ENCODE measurements at regions not wholly inside any gene's neighbourhood (a gene's known extent, or its start where the extent isn't known, plus 50 kb on each side); places are given as distances from the start of the nearest gene placed in this dataset.

GRCh38 chr4:103410386-103410785 is 212.2 kb upstream of the CENPE start:
- no peaks in the 10 kb centered on the region for H3K79me2 ChIP-seq (replicated peaks; ENCODE audit: insufficient read depth)
- peaks cover 2% of the 10 kb centered on the region for H3K27me3 Mint-ChIP-seq (ENCODE audit: insufficient read depth, low read depth, poor library complexity)
- no peaks in the 10 kb centered on the region for H4K20me1 ChIP-seq (replicated peaks; ENCODE audit: insufficient read depth)

More at GRCh38 chr4:103410386-103410785, 212.2 kb upstream of the CENPE start:
- Mint-ChIP-seq H3K27ac (no peak overlapping the region), H3K9me3 (peaks cover 9% of the 10 kb centered on the region), H3K36me3 (ENCODE audit: low read depth) (peaks cover 13% of the 10 kb centered on the region), H3K4me3 (no peak overlapping the region), H3K4me1 (peaks cover 7% of the 10 kb centered on the region)
- Histone ChIP-seq H3K36me3 (ENCODE audit: insufficient read depth) (no peaks in the 10 kb centered on the region), H3K27ac (ENCODE audit: low read depth) (no peak overlapping the region), H3K4me2 (no peak overlapping the region), H3K4me1 (ENCODE audit: insufficient read depth) (peaks cover 11% of the 10 kb centered on the region), H3K4me3 (no peak overlapping the region), H3F3A (replicated peaks; ENCODE audit: low read depth) (no peaks in the 10 kb centered on the region), H3K9me2 (ENCODE audit: insufficient read depth) (no peaks in the 10 kb centered on the region), H2AFZ (no peak overlapping the region), H3K27me3 (ENCODE audit: insufficient read depth) (no peaks in the 10 kb centered on the region)
- TF ChIP-seq, protein P1, sequence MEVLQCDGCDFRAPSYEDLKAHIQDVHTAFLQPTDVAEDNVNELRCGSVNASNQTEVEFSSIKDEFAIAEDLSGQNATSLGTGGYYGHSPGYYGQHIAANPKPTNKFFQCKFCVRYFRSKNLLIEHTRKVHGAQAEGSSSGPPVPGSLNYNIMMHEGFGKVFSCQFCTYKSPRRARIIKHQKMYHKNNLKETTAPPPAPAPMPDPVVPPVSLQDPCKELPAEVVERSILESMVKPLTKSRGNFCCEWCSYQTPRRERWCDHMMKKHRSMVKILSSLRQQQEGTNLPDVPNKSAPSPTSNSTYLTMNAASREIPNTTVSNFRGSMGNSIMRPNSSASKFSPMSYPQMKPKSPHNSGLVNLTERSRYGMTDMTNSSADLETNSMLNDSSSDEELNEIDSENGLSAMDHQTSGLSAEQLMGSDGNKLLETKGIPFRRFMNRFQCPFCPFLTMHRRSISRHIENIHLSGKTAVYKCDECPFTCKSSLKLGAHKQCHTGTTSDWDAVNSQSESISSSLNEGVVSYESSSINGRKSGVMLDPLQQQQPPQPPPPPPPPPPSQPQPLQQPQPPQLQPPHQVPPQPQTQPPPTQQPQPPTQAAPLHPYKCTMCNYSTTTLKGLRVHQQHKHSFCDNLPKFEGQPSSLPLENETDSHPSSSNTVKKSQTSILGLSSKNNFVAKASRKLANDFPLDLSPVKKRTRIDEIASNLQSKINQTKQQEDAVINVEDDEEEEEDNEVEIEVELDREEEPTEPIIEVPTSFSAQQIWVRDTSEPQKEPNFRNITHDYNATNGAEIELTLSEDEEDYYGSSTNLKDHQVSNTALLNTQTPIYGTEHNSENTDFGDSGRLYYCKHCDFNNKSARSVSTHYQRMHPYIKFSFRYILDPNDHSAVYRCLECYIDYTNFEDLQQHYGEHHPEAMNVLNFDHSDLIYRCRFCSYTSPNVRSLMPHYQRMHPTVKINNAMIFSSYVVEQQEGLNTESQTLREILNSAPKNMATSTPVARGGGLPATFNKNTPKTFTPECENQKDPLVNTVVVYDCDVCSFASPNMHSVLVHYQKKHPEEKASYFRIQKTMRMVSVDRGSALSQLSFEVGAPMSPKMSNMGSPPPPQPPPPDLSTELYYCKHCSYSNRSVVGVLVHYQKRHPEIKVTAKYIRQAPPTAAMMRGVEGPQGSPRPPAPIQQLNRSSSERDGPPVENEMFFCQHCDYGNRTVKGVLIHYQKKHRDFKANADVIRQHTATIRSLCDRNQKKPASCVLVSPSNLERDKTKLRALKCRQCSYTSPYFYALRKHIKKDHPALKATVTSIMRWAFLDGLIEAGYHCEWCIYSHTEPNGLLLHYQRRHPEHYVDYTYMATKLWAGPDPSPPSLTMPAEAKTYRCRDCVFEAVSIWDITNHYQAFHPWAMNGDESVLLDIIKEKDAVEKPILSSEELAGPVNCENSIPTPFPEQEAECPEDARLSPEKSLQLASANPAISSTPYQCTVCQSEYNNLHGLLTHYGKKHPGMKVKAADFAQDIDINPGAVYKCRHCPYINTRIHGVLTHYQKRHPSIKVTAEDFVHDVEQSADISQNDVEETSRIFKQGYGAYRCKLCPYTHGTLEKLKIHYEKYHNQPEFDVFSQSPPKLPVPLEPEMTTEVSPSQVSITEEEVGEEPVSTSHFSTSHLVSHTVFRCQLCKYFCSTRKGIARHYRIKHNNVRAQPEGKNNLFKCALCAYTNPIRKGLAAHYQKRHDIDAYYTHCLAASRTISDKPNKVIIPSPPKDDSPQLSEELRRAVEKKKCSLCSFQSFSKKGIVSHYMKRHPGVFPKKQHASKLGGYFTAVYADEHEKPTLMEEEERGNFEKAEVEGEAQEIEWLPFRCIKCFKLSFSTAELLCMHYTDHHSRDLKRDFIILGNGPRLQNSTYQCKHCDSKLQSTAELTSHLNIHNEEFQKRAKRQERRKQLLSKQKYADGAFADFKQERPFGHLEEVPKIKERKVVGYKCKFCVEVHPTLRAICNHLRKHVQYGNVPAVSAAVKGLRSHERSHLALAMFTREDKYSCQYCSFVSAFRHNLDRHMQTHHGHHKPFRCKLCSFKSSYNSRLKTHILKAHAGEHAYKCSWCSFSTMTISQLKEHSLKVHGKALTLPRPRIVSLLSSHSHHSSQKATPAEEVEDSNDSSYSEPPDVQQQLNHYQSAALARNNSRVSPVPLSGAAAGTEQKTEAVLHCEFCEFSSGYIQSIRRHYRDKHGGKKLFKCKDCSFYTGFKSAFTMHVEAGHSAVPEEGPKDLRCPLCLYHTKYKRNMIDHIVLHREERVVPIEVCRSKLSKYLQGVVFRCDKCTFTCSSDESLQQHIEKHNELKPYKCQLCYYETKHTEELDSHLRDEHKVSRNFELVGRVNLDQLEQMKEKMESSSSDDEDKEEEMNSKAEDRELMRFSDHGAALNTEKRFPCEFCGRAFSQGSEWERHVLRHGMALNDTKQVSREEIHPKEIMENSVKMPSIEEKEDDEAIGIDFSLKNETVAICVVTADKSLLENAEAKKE (CRISPR knock-in tag; IDR thresholded peaks at IDR 0.05), result no peak
- TF ChIP-seq ZNF114 (CRISPR knock-in tag; IDR thresholded peaks at IDR 0.05) (no peak), STAT1 (IDR thresholded peaks at IDR 0.05; ENCODE audit: unreplicated experiment) (no peak)
- TF ChIP-seq, protein P2, sequence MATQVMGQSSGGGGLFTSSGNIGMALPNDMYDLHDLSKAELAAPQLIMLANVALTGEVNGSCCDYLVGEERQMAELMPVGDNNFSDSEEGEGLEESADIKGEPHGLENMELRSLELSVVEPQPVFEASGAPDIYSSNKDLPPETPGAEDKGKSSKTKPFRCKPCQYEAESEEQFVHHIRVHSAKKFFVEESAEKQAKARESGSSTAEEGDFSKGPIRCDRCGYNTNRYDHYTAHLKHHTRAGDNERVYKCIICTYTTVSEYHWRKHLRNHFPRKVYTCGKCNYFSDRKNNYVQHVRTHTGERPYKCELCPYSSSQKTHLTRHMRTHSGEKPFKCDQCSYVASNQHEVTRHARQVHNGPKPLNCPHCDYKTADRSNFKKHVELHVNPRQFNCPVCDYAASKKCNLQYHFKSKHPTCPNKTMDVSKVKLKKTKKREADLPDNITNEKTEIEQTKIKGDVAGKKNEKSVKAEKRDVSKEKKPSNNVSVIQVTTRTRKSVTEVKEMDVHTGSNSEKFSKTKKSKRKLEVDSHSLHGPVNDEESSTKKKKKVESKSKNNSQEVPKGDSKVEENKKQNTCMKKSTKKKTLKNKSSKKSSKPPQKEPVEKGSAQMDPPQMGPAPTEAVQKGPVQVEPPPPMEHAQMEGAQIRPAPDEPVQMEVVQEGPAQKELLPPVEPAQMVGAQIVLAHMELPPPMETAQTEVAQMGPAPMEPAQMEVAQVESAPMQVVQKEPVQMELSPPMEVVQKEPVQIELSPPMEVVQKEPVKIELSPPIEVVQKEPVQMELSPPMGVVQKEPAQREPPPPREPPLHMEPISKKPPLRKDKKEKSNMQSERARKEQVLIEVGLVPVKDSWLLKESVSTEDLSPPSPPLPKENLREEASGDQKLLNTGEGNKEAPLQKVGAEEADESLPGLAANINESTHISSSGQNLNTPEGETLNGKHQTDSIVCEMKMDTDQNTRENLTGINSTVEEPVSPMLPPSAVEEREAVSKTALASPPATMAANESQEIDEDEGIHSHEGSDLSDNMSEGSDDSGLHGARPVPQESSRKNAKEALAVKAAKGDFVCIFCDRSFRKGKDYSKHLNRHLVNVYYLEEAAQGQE (IDR thresholded peaks at IDR 0.05; ENCODE audit: unreplicated experiment), result no peak
- TF ChIP-seq, protein P3, sequence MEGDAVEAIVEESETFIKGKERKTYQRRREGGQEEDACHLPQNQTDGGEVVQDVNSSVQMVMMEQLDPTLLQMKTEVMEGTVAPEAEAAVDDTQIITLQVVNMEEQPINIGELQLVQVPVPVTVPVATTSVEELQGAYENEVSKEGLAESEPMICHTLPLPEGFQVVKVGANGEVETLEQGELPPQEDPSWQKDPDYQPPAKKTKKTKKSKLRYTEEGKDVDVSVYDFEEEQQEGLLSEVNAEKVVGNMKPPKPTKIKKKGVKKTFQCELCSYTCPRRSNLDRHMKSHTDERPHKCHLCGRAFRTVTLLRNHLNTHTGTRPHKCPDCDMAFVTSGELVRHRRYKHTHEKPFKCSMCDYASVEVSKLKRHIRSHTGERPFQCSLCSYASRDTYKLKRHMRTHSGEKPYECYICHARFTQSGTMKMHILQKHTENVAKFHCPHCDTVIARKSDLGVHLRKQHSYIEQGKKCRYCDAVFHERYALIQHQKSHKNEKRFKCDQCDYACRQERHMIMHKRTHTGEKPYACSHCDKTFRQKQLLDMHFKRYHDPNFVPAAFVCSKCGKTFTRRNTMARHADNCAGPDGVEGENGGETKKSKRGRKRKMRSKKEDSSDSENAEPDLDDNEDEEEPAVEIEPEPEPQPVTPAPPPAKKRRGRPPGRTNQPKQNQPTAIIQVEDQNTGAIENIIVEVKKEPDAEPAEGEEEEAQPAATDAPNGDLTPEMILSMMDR (conservative IDR thresholded peaks at IDR 0.05; ENCODE audit: low read depth in 2 of 2), result no peak
- no peak for ATAC-seq
- DNase-seq (ENCODE audit: low spot score), result no peak
